Stimulated activated CD8-positive, alpha-beta memory T cell treated with anti-CD3 and anti-CD28 coated beads, Interleukin-4, amount 100 ng/mL, for 24 hours (primary cell): ENCODE measurements at regions not wholly inside any gene's neighbourhood (a gene's known extent, or its start where the extent isn't known, plus 50 kb on each side); places are given as distances from the start of the nearest gene placed in this dataset.
"Not testable (repeated sequence)": the region's sequence is repeated elsewhere in the genome, so short reads cannot be mapped to it uniquely, and the experiment has no call there.

Experiments
- DNase-seq: peaks from one replicate; pipeline ENCODE4 v3.0.0-alpha.2; 2020; ENCODE audit warnings: low read depth

DNA sequence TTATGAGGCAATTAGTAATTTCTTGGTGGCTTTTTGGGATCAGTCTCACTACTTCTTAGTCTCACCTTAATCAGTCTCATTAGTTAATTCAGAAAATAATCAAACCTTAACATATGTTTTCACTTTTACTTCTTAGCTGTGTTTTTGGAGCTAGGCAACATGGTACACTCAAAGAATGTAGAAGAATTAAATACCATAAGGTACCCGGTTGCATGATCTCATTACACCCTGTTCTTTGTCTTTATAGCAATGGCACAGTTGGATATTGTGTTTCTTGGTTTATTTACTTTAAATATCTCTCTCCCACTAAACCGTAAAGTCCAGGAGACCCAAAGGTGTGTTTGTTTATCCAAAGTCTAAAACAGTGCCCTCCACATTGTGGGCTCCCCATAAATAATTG lies 132.3 kb downstream of the TNFSF18 start:
- no peak for DNase-seq

DNA sequence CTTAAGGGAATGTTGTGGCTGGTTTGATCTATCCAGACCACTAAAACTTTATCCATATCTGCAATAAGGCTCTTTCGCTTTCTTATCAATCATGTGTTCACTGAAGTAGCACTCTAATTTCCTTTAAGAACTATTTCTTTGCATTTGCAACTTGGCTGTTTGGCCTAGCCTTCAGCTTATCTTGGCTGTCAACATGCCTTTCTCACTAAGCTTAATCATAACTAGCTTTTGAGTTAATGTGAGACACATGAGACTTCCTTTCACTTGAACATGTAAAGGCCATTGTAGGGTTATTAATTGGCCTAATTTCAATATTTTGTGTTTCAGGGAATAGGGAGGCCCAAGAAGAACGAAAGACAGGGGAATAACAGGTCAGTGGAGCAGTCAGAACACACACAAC lies 124.7 kb downstream of the TNFSF18 start:
- no peak for DNase-seq

DNA sequence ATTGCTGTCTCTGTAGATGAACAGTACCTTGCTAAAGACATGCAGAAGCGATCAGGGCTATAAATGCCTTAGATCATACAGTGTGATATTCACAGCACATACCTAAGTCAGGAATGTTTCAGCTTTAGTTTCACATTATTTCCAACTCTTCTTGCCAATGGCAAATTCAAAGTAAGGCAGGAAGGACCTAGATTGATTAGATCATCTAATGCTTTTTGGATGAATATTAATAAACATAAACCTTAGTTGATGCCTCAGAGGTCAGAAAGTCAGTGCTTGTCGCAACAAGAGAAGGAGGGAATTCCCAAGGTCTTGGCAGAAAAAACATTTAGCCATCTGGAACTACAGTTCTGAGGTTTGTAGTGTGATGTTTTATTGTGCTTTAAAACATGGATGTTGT lies 122.3 kb downstream of the TNFSF18 start:
- no peak for DNase-seq

DNA sequence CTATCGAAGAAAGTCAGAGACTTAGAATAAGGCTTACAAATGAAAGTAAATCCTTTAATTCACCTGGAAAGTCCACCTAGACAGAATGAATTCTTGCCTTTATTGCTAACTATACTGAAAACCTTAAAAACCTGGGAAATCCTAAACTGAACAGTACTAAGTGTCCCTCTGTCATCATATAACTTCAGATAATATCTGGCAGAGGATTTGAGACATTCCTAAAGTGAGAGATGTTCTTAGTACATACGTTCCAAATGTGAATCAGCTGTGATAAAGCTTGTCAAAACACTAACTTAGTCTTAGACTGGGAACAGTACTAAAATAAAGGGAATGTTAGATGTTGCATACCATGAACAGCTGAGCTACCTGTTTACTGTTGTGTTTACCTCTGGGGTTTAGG lies 121.7 kb downstream of the TNFSF18 start:
- DNase-seq, result no peak

DNA sequence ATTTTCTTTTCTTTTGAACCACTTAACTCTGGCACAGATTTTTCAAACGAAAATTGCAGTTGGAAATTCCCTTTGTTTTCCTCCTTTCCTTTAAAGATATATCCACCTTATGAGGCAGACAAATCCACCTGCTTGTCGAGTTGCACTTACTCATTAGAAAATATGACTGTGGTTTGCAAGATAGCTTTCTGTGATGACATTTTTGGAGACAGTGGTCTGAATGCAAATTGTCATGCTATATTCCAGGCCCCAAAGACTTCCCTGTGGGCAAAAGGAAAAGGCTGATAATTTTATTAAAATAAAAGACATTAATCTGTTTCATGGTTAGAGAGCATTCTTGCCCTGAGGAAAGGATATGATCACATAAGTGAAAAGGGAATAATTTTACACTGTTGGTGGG lies 120.6 kb downstream of the TNFSF18 start:
- DNase-seq, result no peak

DNA sequence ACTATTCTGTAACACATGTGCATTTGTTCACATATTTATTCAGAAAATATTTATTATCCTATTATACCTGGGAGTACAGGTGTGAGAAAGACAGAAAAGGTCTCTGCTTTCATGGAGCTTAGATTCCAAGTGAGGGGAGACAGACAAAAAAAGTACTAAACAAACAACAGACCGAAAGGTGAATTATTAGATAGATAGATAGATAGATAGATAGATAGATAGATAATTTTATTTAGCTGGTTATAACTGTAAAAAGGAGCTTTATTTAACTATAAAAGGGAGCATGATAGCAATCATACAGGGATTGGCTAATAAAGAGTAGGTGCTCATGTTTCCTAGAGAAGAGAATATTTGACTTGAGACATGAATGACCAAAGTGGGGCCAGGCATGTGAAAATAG lies 119.4 kb downstream of the TNFSF18 start:
- no peak for DNase-seq

DNA sequence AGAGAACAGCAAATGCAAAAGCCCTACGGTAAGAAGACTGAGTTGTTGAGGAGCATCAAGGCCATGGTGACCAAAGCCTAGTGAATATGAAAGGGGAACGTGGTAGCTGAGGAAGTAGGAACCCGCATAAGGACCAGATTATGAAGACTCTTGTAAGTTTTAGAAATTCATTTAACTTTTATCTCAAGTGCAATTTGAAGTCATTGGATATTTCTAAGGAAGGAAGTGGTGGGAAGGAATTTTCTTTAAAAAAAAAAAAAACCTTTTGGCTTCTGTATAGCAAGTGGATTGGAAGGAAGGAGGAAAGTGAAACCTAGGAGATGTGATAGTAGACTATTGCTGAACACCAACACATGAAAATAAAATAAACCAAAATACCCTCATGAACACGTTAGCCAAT lies 119.0 kb downstream of the TNFSF18 start:
- no peak for DNase-seq

DNA sequence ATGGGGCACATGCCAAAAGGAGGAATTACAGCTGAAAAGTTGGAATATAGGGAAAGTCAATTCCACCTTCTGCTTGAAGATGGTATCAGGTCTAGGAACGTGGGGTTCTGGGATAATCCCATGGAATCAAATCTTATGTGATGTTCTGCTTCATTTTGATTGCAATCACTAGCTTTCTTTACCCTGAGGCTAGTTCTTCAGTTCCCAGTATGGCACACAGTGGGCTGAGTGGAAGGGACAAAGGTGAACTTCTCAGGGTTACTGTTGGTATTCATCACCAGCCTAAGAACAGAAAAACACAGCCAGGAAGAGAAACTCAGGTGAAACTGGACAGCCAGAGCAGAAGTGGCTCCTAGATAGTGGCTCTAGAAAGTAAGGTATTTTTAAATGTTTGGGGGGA lies 117.8 kb downstream of the TNFSF18 start:
- no peak for DNase-seq

DNA sequence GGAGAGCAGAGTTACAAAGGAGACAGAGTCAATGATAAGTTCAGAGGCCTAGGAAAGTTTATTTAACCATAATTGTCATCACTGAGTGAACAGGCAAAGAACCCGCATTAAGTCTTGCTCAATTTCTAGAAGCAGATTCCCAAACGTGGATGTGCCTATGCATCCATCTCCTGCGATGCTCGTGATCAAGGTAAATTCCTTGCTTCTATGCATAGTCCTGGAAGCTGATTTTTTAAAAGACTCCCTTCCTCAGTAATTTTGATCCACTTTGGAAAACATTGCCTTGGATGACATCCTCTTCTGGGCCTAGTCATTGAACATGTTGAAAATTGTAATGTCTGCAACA lies 116.4 kb downstream of the TNFSF18 start:
- no peak for DNase-seq

DNA sequence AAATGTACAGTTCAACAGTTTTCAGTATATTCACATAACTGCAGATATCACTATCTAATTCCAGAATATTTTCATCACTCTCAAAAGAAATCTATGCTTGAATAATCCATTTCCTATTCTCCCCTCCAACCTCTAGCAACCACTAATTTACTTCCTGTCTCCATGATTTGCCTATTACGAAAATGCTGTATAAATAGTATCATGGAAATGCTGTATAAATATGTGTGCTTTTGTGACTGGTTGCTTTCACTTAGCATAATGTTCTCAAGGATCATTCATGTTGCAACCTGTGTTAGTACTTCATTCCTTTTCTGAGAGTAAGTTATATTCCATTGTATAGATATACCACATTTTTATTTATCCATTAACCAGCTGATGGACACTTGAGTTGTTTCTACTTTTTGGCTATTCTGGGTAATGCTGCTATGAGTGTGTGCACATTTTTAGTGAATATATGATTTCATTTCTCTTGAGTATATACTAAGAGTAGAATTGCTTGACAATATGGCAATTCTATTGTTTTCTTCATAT lies 115.6 kb downstream of the TNFSF18 start:
- no peak for DNase-seq

DNA sequence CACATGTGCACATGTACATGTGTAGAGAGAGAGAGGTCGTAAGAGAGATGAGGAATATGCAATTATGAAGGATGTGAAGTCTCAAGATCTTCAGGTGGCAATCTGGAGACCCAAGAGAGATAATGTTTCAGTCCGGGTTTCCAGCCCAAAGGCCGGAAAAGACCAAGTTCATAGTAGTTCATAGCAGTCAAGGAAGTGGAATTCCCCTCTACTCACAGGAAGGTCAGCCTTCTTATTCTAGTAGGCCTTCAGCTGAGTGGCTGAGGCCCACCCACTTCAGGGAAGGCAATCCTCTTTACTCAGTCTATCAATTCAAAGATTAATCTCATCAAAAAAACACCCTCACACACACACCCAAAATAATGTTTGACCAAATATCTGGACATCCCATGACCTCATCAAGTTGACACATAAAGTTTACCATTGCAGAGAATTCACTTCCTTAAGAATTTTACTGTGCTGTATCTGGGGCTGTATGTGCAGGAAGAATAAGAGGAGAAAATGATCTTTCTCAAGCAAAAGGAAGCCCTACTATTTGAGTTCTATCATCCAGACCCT lies 114.6 kb downstream of the TNFSF18 start:
- DNase-seq, result no peak

DNA sequence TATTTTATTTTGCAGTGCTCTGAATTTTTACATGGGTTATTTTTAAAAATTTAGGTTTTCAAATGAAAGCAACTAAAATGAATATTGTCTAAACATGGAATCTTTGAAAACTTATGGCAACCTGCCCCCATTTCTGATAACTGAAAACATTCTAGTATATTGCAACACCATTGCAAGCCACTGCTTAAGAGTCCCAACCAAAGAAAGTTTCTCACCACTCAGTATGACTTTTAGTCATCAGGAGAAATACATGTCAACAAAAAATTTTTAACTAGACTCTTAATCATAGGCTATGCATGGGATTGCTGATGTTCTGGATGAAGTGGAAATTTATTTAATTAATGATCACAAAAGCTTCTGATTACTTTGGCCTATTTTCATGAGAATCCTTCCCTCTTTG lies 112.1 kb downstream of the TNFSF18 start:
- DNase-seq, result no peak

DNA sequence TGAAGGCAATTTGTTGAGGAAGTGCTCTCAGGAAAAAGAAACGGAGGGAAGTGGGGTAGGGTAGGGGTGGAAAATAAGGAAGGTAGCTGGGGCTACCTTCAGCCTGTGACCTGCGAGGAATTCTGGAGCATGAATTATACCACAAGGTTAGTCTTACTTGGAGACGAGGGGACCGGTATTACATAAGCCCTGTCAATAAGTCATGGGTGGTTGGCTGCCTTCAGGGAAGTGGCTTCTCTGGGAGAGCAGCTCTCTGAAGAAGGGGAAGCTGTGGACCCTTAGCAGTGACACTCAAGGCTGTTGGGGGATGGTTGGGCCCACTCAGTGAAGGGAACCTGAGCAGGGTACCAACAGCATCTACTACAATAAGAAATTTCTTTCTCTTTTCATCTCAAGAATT lies 111.3 kb downstream of the TNFSF18 start:
- no peak for DNase-seq

DNA sequence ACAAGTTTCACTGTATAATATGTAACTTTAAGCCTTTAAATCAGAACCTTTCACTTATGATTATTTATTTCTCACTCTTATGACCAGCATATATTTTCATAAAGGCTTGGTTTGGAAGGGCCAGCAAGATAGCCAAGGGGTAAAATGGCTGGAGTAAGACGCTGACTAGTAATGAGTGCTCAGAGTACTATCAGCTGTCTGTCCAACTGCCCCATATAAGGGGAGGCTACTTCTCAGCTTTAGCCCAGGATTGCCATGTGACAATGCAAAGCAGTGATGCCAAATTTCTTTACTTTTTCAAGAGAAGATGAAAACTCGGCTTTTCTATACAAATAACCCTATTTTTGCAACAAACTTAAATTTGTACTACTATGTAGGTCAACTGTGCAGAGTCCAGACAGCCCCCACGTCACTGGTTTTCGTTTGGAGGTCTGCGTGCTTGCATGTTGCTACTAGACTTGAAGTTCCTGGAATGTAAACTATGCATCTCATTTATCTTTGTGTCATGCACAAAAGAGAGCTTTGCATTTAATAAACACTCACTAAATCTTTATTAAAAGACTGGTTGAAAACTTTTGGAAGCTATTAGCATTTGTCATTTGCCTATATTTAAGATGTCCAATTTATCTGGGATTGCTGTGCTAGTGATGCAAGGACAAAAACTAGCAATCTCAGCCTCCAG lies 110.4 kb downstream of the TNFSF18 start:
- DNase-seq, result no peak

DNA sequence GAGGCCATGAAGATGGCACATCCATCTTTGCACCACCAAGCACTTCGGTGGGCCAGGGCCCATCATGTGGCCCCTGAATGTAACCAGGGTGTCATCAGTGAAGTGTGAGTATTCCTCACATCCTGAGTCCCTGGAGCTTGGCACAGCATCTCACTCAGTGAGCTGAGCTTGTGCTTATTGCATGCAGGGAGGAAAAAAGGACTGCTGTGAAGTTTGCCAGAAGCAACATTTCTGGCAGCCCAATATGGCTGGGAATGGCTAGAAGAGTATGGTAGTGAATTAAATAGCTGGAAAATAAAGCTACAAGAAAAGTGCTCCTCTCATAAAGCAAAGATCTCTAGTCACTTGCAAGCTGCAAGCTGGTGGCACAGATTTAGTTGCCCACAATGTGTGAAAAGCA lies 109.3 kb downstream of the TNFSF18 start:
- no peak for DNase-seq

DNA sequence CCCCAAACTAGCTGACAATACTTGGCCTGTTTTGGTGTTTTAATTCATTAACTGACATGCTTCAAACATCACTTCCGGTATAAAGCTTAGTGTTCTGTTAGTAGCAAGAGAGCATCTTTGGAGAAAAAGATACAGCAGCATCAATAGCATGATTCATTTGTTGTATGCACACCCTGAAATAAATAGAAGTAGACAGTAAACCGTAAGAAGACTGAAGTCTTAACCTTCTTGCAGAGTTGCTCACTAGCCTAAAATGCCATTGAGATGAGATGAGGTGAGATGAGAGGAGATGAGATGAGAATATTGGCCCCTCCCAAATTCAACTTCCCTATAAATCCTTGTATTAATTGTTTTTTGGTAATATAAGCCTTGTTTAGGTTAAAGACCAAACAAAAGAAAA lies 108.8 kb downstream of the TNFSF18 start:
- DNase-seq, result no peak

DNA sequence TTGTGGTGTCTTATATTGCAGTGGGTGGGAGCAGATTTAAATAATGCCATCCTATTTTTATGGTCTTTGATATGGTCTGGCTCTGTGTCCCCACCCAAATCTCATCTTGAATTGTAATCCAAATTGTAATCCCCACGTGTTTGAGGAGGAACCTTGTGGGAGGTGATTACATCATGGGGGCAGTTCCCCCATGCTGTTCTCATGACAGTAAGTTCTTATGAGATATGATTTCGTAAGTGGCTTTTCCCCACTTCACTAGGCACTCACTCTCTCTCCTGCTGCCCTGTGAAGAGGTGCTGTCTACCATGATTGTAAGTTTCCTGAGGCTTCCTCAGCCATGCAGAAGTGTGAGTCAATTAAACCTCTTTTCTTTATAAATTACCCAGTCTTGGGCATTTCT lies 107.6 kb downstream of the TNFSF18 start:
- DNase-seq, result not testable (repeated sequence)

DNA sequence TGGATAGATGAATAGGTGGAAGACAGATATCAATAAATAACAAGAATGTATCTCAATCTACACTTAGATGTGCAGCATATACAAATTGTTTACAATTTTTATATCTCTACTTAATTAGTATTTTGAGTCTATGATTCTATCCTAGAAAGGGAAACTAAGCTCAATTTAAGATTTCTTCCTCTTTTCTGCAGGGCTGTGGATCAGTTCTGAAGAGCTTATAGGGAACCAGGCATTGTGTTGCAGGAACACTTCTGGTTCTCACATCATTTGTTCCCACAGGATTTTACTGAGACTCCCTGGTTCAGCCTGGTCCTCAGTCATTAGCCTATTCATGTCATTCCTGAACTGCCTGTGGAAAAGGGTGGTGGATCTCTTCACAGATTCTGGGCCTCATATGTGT lies 105.8 kb downstream of the TNFSF18 start:
- DNase-seq, result no peak

DNA sequence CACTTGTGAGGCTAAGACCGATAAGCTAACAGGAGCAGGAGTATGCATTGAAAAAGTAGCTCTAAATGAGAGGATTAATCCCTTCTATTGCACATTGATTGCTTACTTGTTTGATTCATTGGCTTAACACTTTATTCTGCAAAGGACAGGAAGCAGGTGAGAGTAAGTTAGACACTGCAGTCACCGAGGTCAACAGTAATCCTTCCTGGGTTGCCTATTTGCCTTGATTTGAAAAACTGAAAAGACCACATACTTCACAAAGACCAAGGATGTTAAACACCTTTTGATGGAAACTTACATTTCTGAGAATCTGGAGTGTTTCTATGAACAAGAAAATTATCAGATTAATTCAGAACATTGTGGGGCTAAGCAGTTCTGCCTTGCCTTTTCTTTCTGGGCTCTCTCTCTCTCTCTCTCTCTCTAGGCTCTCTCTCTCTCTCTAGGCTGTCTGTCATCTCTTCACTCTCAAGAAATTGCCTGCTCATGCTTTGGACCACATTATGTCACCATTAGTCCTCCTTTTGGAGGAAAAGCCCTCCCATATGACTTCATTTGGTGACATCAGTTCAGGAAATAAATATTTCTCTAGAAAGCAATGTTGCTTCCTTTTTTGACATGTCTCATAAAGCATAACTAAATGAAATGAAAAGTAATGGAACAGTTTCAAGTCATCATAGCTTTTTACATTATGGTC lies 103.8 kb downstream of the TNFSF18 start:
- DNase-seq, result no peak

DNA sequence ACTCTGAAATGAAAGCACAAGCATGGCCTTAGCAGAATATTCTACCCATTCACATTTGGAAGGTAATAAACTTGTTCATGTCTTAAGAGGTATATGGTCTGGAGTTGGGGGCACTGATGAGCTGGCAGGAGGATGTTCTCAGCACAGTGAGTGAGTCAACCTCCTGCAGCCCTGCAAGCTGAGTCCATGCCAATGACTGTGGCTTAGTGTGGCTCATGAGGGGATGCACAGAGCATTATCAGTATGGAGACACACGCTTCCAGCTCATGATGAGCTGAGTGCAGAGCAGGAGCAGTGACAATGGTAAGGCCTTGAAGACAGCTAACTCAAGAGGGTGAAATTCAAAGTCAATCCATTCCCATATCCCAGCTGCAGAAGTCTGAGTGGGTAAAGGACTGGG lies 102.3 kb downstream of the TNFSF18 start:
- DNase-seq, result peak; percentile 5

DNA sequence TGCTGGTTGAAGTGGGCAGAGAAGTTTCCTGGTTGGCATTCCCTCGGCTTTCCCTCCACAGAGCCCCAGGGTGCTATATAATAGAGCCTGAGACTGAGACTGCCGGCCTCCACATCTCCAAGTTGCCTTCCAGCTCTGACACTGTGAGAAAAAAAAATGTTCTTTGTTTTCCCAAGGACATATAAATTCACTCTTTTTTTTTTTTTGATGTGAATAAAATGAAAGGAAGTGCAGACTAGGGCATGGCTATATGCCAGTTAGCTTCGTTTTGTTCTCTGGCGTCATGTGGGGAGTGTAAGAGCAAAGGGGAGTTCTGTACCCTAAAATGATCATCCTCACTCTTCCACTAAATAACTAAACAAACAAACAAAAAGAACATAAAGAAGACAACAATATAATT lies 101.6 kb downstream of the TNFSF18 start:
- DNase-seq, result no peak

DNA sequence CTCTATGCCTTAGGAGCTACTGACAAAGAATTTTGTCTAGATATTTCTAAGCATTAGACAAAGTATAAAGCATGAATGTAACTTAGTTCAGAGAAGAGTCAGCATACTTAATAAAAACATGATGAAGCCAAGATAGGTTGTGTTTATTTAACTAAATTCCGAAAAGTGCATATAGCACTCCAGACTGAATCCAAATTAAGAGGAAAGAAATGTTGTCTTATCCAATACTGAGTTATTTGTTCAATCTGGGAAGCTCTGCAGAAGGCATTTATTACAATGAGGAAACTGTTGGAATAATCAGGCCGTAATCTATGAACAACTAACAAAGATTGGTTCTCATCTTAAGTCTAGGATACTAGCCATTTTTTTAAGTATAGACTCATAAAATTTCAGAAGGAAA lies 100.2 kb downstream of the TNFSF18 start:
- no peak for DNase-seq

DNA sequence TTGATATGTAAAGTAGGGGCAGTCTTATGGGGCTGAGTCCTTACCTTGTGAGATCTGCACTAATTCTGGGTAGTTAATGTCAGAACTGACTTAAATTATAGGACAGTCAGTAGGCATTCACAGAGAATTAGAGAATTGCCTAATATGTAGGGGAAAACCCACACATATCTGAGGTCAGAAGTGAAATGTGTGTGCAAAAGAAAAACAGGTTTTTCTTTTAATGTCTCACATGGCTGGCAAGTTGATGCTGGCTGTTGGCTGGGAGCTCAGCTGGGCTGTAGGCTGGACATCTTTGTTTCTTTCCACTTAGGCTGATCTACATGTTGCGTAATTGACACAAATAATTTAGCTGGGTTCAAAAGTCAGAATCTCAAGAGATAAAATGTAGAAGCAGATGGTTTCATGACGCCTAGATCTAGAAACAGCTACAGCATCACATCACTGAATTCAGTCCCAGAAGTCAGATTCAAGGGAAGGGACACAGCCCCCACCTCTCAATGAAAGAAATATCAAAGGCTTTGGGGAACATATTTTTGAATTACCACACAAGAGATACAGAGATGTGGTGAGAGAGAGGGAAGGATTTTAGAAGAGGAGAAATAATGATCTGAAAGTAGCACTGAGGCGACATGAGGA lies 98.9 kb downstream of the TNFSF18 start:
- DNase-seq, result no peak
